Activated T-cell treated with anti-CD3 and anti-CD28 coated beads for 1 hour (primary cell): ENCODE measurements at regions not wholly inside any gene's neighbourhood (a gene's known extent, or its start where the extent isn't known, plus 50 kb on each side); places are given as distances from the start of the nearest gene placed in this dataset.
A peak's percentile ranks its signal among the peaks of the same experiment; 100 is the strongest.

Experiments used
- DNase-seq: peaks from one replicate; pipeline ENCODE4 v3.0.0-alpha.2; 2020; ENCODE audit warnings: low read depth

DNA sequence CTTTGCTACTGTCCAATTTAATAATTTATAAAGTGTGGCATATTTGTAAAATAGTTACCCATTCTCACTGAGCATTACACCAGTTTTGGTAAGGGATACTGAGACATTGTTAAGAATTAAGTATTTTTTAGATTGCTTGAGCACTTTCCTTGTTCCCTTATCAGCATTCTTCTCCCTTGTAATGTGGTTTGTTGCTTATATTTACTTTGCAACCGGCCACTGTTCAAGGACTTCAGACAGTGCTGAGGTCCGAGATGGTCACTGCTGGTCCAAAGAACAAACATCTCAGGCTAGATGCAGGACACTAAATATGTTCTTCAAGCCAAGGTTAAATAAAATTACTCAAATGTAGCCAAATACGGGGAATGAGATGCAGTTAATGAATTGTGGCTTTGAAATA lies 161.4 kb downstream of the TM9SF2 start:
- DNase-seq = no peak

DNA sequence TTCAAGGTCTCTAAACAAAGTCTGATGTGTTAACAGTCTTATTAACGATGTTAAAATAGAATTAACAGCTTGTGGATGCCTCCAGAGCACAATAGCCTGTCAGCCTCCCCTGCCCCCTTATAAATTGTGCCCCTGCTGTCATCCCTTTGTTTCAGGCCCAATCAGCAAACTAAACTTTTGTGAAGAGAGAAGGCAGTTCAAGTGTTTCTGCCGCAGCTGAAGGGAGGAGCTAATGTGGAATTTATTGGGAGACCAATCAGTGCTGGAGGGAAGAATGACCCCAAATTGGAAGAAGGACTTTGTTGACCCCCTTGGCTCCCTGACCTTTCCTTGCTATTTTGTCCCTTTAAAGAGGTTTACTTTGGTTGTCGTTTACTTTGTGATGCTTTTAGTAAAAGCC lies 160.5 kb downstream of the TM9SF2 start:
- no peak for DNase-seq

DNA sequence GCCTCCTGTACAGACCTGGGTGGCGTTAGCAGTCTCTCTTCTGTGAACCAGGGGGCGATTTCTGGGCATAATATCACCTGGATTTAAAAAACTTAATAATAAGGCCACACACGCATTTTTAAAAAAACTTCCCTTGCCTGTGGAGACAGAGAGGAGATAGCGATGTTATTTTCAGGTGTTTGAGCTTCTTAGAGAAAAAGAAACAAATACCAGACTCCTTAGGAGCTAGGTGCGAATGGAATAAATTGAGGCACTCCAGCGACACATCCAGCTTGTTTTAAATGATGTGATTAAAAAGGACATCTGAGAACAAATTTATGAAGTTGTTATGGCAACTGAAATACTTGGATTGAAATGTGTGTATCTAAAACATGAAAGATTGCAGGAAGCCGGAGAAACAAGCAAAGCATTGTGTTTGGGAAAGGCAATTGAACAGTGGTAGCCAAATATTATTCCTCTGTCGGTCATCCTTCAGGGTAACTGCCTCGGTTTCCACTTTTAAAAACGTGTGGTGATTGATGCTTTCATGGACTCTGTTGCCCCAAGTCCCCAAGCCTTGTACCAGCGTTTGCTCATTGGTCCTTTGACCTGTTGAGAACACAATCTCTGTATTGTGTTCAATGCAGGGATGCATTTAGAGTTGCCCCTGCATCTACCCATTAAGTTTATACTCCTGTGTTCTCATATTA lies 158.7 kb downstream of the TM9SF2 start:
- DNase-seq = no peak

DNA sequence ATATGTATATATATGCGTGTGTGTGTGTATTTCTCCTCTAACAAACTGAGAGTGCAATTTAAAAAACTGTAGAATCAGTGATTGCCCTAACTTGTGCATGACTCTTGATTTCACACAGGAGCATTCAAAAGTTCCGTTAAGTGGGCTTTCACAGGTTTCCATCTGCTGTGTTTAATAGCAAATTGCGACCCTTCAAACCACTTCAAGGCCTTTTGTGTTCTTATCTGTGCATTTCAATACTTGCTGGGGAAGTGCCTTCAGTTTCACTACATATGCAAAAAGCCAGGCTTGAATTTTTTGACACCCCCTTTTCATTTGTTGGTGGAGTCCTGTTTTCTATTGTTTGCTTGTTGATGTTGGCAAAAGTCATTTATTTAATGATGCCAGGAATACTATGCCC lies 158.0 kb downstream of the TM9SF2 start:
- no peak for DNase-seq

DNA sequence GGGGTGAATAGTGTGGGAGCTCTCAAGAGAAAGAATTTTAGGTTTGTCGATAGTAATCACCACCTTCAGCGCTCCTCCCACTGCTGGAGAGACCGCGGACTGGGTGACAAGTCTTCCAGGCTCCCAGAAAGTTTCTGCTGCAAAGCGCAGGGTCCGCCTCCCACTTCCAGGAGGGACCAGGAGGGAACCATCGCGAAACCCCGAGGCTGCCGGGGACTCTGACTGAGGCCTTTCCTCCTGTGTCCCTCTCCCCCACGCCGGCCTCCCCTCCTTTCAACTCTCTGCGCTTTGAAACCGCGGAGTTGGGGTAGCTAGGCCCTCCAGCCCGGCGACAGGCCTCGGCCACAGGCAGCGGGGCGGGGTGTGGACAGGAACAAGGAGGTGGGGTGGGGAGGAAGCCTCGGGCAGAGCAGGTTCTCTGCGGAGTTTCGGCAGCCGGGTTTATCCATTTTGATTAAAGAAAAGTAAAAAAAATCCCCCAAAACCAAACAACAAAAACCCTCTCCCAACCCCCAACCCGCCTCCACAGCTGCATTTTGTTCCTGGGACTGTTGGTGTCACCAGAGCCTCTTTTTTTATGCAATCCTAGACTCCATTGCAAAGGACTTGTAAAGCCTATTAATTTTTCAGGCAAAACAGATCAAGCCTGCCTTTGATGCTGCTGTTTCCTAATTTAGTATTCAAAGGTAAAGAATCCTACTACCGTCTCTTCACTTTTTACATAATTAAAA lies 157.2 kb downstream of the TM9SF2 start:
- peak; percentile 39 for DNase-seq

DNA sequence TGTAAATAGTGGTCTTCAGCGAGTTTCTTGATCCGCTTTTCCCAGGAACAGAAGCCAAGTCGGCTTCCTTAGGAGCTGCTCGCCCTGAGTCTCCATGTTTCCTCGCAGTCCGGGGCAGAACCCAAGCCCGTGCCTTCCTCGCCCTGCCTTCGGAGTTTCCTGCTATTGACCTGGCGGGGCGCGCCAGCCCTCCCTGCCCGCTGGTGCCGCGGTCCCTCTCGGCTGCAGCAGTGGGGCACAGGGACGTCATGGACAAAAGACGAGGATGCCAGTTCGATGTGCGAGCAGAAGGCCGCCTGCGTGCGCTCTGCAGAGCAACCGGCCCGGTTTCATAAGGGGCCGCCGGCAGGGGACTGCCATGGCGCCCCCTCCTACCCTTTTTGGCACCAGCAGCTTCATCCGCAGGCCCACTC lies 156.6 kb downstream of the TM9SF2 start:
- DNase-seq = peak; percentile 18

DNA sequence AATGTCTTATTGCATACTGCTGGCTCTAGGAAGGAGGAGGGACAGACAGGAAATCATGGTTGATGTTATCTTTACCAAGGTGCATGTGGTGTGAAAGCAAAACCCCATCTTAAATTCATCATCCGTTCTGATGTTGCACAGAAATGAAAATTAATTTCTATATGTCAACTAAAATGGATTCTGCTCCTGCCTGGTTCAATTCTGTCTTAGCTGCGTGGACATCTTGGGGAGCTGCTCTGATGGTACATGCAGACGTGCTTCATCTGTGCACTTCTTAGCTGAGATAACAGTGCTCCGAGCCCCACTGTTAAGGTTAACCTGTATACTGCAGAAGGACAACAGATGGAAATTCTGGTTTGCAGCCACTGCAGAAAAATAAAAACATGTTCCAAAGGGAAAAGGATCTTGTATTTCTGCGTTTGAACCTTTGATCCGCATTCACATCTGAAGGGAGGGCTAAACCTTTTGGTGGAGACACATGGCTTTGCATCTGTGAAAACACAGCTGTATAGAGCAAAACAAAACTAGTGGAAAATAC lies 155.6 kb downstream of the TM9SF2 start:
- peak; percentile 11 for DNase-seq

DNA sequence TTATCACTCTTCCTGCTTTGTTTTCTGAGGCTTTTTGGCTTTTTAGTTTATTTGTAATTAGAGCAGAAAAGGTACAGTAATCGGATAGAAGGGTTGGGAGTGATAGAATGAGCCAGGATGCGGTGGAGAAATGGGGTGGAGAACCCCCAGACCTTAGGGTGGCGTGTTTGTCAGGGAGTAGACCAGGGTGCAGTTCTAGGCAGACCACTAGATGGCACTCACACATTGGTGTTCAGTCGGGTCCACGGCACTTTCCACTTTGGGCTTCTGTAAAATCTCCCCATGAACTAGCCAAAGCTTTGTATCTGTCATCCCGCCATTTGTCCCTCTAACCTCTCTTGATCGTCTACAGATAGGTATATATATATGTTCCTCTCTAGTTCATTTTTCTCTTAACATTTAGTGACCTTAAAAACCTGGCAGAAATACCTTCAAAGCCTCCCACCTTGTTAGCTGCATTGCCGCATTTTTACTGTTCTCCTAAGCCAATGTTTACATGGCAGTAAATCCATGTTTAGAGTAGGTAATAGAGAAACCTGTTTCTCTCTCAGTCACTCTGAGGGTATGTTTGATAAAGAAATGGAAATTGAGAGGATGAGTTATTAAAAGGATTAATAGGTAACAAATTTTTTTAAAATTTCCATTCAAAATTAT lies 154.9 kb downstream of the TM9SF2 start:
- peak; percentile 80 for DNase-seq

DNA sequence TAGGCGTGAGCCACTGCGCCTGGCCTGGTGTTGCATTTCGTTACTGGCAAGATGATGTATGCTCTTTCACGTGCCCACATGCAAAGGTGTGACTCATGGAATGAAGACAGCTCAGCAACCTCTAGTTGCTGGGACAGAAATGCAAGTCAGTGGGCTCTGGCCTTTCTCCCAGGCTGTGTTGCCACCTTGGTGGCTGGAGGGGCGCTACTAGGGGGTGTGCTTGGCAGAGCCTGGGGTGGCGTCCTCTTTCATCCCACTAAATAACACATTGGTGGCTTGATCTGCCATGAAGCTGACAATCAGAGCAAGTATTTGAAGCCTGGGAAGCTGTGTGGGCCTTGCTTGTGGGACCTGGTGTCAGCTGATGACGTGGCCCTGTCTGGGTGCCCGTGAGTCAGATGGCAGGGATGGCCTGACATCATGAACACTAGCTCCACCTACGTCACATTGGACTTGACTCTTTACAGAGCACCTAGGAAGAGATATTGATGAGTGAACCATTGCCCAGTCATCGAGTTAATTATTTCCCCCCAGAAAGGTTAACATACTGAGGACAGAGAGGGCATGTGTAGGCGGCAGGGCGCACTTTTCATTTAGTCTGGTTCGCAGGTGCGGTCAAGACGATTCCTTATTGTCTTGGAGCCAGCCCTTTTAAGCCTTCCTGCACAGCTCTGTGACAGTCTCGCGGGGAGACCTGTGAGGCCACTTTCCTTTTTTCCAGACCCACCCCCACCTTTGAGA lies 154.2 kb downstream of the TM9SF2 start:
- no peak for DNase-seq

DNA sequence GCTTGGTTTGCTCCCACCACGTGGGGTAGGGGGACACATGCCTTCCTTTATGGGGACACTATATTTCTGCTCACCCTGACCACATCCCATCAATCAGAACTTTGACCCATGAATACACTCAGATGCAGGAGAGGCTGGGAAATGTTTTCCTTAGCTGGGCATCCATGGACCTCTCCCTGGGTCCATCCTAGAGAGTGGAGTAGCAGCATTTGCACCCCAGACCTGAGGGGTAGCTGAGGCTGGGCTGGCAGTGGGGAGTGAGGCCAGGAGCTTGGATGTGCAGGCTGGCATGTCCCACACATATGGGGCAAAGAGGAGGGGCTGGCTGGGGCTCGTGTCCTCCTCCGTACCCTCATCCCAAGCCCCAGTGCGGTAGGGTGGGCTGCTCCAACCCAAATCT lies 152.8 kb downstream of the TM9SF2 start:
- no peak for DNase-seq

DNA sequence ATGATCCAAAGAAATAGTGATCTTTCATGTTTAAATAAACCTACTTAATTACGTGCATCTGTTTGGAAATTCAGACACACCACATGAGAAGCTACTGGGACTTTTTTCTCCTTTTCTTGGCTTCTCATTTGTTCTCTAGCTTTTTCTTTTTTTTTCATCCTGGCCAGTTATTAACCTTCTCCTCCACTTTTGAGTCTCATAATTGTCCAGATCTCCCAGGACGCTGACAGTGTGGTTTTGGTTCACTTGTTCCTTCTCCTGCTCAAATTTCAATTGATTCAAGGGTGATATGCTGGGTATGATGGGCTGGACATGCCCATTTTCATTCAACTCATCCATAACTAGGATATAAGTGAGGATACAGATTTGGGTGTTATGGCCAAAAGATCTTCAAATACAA lies 152.3 kb downstream of the TM9SF2 start:
- no peak for DNase-seq

DNA sequence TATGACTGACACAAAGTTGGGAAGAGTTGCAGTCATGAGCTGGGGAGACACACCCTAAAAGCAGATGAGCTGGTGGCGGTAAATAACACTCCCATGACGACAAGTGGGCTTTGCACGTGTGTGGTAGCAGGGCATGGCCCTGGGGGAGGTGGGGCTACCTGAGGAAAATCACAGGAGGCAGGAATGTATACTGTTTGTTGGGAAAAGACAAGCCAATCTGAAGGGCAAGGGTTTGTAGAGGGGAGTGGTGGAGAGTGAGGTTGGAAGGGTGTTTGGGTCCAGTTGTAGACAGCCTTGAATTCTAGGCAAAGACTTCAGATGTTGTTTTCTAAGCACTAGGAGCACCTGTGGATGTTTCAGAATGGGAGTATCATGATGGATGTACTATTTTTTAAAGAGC lies 151.6 kb downstream of the TM9SF2 start:
- DNase-seq = no peak

DNA sequence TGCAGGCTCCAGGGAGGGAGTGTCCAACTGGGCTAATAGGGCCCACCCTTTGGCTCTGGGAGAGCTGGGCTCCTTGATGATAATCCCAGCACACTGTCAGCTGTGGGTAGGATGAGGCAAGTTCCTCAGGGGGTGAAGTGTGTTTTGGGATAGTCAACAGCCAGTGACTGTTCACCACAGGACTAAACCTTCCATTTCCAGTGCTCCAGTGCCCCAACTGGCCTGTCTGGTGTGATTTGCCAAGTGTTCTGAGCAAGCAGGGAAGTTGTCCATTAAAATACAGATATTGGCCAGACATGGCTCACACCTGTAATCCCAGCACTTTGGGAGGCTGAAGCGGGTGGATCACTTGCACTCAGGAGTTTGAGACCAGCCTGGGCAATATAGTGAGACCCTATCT lies 150.9 kb downstream of the TM9SF2 start:
- DNase-seq = no peak

DNA sequence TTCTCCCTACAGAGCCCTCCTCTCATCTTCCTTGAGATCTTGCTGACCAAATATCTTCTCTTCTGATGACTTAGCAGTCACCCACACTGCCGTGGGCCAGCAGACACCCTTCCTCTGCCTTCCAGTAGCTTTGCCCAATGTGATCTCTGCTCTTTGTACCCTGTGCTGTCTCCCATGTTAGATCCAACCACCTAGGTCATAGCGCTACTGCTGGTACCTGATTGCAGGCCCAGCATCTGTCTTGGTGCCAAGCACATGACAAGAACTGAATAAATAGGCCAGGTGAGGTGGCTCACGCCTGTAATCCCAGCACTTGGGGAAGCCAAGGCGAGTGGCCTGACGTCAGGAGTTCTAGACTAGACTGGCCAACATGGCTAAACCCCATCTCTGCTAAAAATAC lies 149.7 kb downstream of the TM9SF2 start:
- no peak for DNase-seq

DNA sequence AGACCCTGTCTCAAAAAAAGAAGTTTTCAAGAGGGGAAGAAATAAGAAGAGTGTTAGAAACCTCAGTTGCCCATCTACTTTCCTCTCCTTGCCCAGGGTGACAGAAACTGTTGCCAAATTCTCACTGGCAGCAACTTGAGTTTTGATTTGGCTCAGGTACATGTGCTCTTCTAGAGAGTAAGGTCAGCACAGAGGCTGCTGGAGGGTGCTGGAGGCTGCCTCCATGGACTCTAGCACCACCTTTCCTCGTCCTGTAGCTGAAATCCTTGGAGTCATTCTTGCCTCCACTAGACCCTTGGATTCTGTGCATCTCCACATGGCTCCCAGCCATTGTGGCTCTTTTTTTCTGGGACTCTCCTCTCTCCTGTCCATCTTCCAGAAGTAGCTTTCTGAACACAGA lies 149.1 kb downstream of the TM9SF2 start:
- no peak for DNase-seq

DNA sequence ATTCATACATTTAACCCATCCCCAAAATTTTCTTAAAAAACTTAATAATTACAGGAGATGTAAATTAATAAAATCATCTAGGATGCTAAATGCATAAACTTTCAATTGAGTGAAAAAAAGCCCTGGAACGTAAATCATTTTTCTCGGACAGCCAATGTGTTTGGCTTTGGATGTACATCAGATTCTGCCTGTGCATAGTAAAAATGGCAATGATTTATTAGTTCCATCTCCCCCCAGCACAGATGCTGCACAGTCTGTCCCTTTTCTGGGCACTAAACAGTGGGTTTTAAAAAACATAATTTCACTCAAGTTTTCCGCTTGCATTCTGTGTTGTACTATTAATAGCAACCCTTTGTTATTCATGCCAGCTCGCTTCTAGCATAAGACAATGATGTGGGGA lies 147.7 kb downstream of the TM9SF2 start:
- DNase-seq = no peak

DNA sequence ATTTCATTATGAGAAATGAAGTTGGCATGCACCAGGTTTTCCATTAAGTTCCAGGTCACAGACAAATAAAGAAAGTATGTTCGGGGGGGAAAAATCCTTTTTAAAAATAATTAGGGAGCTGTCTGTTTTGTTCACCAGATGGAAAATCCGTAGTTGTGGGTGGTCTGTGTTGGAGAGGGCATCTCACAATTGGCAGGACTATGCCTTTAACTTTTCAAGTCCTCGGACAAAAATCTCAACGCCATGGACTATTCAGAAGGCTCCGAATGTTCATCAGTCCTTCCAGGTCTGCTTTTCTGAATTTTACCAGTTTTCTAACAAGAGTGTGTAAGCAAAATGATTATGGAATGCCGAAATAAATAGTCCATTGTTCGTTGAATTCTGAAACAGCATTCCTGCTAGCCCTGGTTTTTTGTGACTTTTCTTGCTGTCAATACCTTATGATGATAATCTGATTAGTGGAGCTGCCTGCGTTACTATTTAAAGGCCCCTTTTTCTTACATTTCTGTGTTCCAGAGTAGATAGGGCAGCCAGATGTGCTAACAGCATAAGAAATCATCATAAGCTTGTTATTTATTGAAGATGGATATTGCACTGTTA lies 146.9 kb downstream of the TM9SF2 start:
- no peak for DNase-seq

DNA sequence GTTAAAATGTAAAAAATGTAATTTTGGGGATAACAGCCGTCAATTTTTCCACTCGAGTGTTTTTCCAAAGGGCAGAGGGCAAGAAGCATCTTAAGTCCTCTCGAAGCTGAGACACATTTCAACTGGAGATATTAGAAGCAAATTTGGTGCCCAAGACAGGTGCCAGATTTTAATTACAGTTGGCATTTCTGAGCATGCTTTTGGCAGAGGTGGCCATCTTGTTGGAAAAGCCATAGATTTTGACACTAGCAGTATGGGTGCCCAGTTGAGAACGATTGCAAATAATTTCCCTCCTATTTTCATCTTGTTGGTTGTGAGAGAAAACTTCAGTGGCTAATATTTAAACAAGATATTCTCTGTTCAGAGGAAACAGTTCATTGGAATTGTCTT lies 146.3 kb downstream of the TM9SF2 start:
- no peak for DNase-seq

DNA sequence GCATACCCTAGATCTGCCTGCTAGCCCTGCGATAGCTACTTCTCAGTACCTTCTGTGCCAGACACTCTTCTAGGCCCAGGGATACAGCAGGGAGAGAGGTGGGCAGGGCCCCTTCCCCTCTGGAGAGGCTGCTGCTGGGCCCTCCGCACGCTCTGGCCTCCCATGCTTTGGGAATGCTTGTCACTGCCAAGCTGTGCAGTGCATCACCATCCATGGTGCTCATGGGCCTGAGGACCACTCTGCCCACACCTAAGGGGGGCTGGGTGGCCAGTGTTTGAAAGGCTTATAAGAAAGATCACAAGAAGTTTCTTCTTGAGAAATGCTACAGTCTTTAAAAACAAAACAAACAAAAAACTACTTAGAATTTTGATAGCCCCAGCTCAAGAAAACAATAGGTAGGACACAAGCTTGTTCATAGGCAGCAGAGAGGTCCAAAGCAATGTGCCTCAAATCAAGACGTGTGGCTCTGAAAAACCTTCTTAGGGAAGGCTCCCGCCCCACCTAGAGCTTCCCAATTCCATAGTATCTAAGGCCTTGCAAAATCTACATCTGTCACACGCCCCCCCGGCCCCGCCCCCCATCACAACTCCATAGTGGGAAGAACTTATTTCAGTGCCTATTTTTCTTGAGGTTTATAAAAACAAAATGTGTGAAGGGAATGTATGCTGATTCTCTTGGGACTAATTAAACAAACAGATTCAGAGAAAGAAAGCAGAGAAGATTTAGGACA lies 145.8 kb downstream of the TM9SF2 start:
- no peak for DNase-seq

DNA sequence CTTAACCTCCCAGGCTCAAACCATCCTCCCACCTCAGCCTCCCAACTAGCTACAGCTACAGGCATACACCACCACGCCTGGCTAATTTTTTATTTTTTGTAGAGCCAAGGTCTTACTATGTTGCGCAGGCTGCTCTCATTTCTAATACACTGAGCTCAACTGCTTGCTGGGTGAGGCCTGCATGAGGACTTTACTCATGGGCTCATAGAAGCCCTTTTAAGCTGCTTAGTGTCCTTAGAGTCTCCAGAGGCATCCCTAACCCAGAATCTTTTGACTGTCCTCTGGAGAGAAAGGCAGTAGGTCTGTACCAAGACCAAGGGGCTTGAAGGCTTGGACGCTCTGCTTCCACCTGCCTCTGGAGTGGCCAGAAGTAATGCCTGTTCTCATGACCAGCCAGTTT lies 141.6 kb downstream of the TM9SF2 start:
- DNase-seq = no peak

DNA sequence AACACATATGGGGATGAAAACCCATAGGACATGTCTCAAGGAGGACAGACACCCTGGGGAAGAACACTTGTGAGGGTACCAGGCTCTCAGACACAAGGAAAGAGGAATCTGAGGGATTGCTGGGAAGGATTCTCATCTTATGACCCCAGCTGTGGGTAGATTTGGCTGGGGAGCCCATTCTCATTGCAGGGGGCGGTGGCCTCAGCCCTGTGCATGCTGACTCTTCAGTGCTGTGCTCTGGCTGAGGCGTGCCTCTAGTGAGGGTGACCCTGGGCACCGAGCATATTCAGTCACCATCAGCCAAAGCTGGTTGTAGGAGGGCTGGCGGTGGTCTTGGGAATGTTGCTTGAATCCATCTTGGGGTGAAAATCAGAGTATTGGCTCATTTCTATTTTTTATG lies 140.7 kb downstream of the TM9SF2 start:
- no peak for DNase-seq
